OCI-LY1 (cell line): ENCODE measurements at regions not wholly inside any gene's neighbourhood (a gene's known extent, or its start where the extent isn't known, plus 50 kb on each side); places are given as distances from the start of the nearest gene placed in this dataset.

ENCODE experiments used
- H2AFZ ChIP-seq: fragments of 200-600 bp; sonication (generic), shearing (Covaris generic); 2 replicates; pipeline ENCODE4 v1.6.0; 2014; ENCODE audit warnings: antibody characterized with exemption, mild to moderate bottlenecking, low read length
- H3F3A ChIP-seq: fragments of 200-600 bp; sonication (generic), shearing (Covaris generic); 2 replicates; pipeline ENCODE4 v1.6.0; 2014; ENCODE audit warnings: mild to moderate bottlenecking, antibody characterized with exemption, low read length, moderate library complexity; ENCODE audit not compliant: insufficient read depth
- H3K27ac ChIP-seq: fragments of 200-600 bp; sonication (generic); 2 replicates; pipeline ENCODE4 v1.5.1; 2014; ENCODE audit warnings: low read length, mixed run types, mild to moderate bottlenecking, low read depth; ENCODE audit not compliant: poor library complexity, severe bottlenecking
- H3K27me3 ChIP-seq: fragments of 200-600 bp; sonication (generic); 2 replicates; pipeline ENCODE4 v1.6.0; 2014; ENCODE audit warnings: antibody characterized with exemption, mild to moderate bottlenecking, low read length, moderate library complexity; ENCODE audit not compliant: insufficient read depth
- H3K36me3 ChIP-seq: fragments of 200-600 bp; sonication (generic); 2 replicates; pipeline ENCODE4 v1.6.1; 2014; ENCODE audit warnings: mild to moderate bottlenecking, antibody characterized with exemption, low read length, moderate library complexity, mixed read lengths; ENCODE audit not compliant: insufficient read depth
- H3K4me1 ChIP-seq: fragments of 200-600 bp; sonication (generic); 2 replicates; pipeline ENCODE4 v1.5.1; 2014; ENCODE audit warnings: mild to moderate bottlenecking, low read length, moderate library complexity; ENCODE audit not compliant: insufficient read depth, severe bottlenecking
- H3K4me2 ChIP-seq: fragments of 200-600 bp; sonication (generic), shearing (Covaris generic); 2 replicates; pipeline ENCODE4 v1.6.1; 2014; ENCODE audit warnings: low read length
- H3K4me3 ChIP-seq: fragments of 200-600 bp; sonication (generic); 2 replicates; pipeline ENCODE4 v1.5.1; 2014; ENCODE audit warnings: low read length, low read depth, mild to moderate bottlenecking, mixed read lengths; ENCODE audit not compliant: poor library complexity, severe bottlenecking
- H3K79me2 ChIP-seq: fragments of 200-600 bp; shearing (Covaris generic); 2 replicates; pipeline ENCODE4 v1.6.1; 2016; ENCODE audit warnings: mixed run types, low read length, mixed read lengths; ENCODE audit not compliant: insufficient read depth
- H3K9ac ChIP-seq: fragments of 200-600 bp; sonication (generic), shearing (Covaris generic); 2 replicates; pipeline ENCODE4 v1.6.1; 2014; ENCODE audit warnings: mild to moderate bottlenecking, low read length, mixed read lengths
- H3K9me2 ChIP-seq: fragments of 200-600 bp; sonication (generic), shearing (Covaris generic); 2 replicates; pipeline ENCODE4 v1.6.1; 2014; ENCODE audit warnings: low read depth, mild to moderate bottlenecking, low read length, mixed read lengths
- H3K9me3 ChIP-seq: fragments of 200-600 bp; shearing (Covaris generic); 2 replicates; pipeline ENCODE4 v1.6.1; 2014; ENCODE audit warnings: low read length, mixed read lengths
- H4K20me1 ChIP-seq: fragments of 200-600 bp; sonication (generic), shearing (Covaris generic); 2 replicates; pipeline ENCODE4 v1.6.0; 2016; ENCODE audit warnings: mild to moderate bottlenecking, low read length; ENCODE audit not compliant: insufficient read depth
- CTCF ChIP-seq: fragments of 200-600 bp; sonication (generic), shearing (Covaris generic); IDR thresholded peaks from 2 replicates; pipeline ENCODE4 v1.5.1; 2017; ENCODE audit warnings: mild to moderate bottlenecking, antibody characterized with exemption, low read length, moderate library complexity, mixed read lengths
- EZH2 ChIP-seq: fragments of 200-600 bp; sonication (generic), shearing (Covaris generic); IDR thresholded peaks from 2 replicates; pipeline ENCODE4 v1.8.0; 2017; ENCODE audit warnings: borderline replicate concordance, mixed run types, mild to moderate bottlenecking, antibody characterized with exemption, low read length, moderate library complexity, mixed read lengths

GRCh38 chr1:229040630-229041358 is 230.1 kb upstream of the RAB4A start:
- Histone ChIP-seq H3K36me3 (no peaks in the 10 kb centered on the region), H3K79me2 (no peaks in the 10 kb centered on the region), H2AFZ (no peak overlapping the region), H3K27me3 (no peaks in the 10 kb centered on the region), H3K27ac (no peak overlapping the region), H3K4me2 (no peak overlapping the region), H3K4me3 (no peak overlapping the region), H3K9me3 (no peaks in the 10 kb centered on the region), H4K20me1 (no peaks in the 10 kb centered on the region), H3K9ac (no peak overlapping the region), H3K9me2 (no peaks in the 10 kb centered on the region), H3K4me1 (peaks cover 9% of the 10 kb centered on the region), H3F3A (no peaks in the 10 kb centered on the region)
- no peak for TF ChIP-seq CTCF
- TF ChIP-seq EZH2, result no peak

GRCh38 chr1:229041946-229042345 is 229.0 kb upstream of the RAB4A start:
- Histone ChIP-seq H3K9me2 (no peaks in the 10 kb centered on the region), H3K27me3 (no peaks in the 10 kb centered on the region), H3K36me3 (no peaks in the 10 kb centered on the region), H3K9me3 (no peaks in the 10 kb centered on the region), H3F3A (no peaks in the 10 kb centered on the region), H3K4me1 (no peaks in the 10 kb centered on the region), H3K4me3 (no peak overlapping the region), H2AFZ (no peak overlapping the region), H3K27ac (no peak overlapping the region), H3K4me2 (no peak overlapping the region), H4K20me1 (no peaks in the 10 kb centered on the region), H3K9ac (no peak overlapping the region), H3K79me2 (no peaks in the 10 kb centered on the region)
- TF ChIP-seq CTCF, result no peak
- TF ChIP-seq EZH2, result no peak

DNA sequence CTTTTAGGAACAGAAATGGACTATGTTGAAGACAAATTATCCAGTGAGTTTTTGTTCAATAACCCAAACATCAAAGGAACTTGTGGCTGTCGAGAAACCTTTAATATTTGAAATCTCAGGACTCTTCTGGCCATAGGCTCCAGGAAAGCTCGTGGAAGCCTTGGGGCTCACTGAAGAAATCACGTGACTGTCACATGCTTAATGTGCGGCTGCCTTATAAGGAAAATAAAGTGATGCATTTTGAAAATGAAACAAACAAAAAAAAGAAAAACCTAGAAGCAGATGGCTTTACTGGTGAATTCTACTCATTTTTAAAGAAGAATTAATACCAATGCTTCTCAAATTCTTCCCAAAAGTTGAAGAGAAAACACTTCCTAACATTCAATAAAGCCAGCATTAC is 228.4 kb upstream of the RAB4A start:
- no peaks in the 10 kb centered on the region for H3K9me2 ChIP-seq
- no peaks in the 10 kb centered on the region for H3K36me3 ChIP-seq
- H3K79me2 ChIP-seq, result no peaks in the 10 kb centered on the region
- H2AFZ ChIP-seq, result no peak overlapping the region
- no peaks in the 10 kb centered on the region for H3K4me1 ChIP-seq
- no peak overlapping the region for H3K4me3 ChIP-seq
- H3K9ac ChIP-seq, result no peak overlapping the region
- no peak overlapping the region for H3K27ac ChIP-seq
- no peak overlapping the region for H3K4me2 ChIP-seq
- no peaks in the 10 kb centered on the region for H4K20me1 ChIP-seq
- no peaks in the 10 kb centered on the region for H3F3A ChIP-seq
- no peak for TF ChIP-seq CTCF
- no peaks in the 10 kb centered on the region for H3K27me3 ChIP-seq
- no peaks in the 10 kb centered on the region for H3K9me3 ChIP-seq
